K562 (cell line): ENCODE measurements at regions not wholly inside any gene's neighbourhood (a gene's known extent, or its start where the extent isn't known, plus 50 kb on each side); places are given as distances from the start of the nearest gene placed in this dataset.
A peak's percentile ranks its signal among the peaks of the same experiment; 100 is the strongest.

ENCODE experiments used
- ATAC-seq: fragments of 200-7000 bp; cut with Tn5 transposase; 3 replicates; pipeline ENCODE4 v1.9.1; 2020; ENCODE audit warnings: moderate library complexity
- BruUV-seq: library from RNA; stranded (reverse); fragments of 400-500 nt; replicated peaks from 2 replicates; lab custom pipeline; 2021; lab: Mats Ljungman, UMichigan
- CTCF ChIA-PET: fragments of 300-600 bp; formaldehyde crosslinking; extraction: SDS; loops from one replicate; lab custom pipeline; 2021; ENCODE audit warnings: low intra/inter-chr PET ratio; lab: Yijun Ruan, JAX
- POLR2A ChIA-PET: fragments of 300-600, 350-650 bp; sonication (Branson Sonifier 250); formaldehyde crosslinking; extraction: SDS; loops from one replicate; lab custom pipeline; 2021; ENCODE audit warnings: antibody characterized with exemption, inconsistent platforms; lab: Yijun Ruan, JAX
- DNase-seq, 4 experiments: peaks; one replicate each; pipeline versions ENCODE4 v3.0.0 to v3.0.0-alpha.2; 2011 to 2018; ENCODE audit warnings: low spot score in 3 of 4, mixed read lengths in 3 of 4; ENCODE audit errors: extremely low read depth in 1 of 4
- FAIRE-seq: peaks from 2 replicates; lab custom pipeline; 2011; peaks lifted over from hg19 to GRCh38; lab: Jason Lieb, UNC
- H2AFZ ChIP-seq: 2 replicates; pipeline ENCODE4 v1.6.0; 2011; ENCODE audit warnings: low read depth, low read length, control low read depth, inconsistent platforms
- H3K27ac ChIP-seq: fragments of 200-600 bp; 3 replicates; pipeline ENCODE4 v1.8.0; 2011; ENCODE audit warnings: low read depth, mild to moderate bottlenecking, control low read depth, inconsistent platforms, low read length, moderate library complexity, mixed read lengths; ENCODE audit errors: extremely low read depth
- H3K27me3 ChIP-seq, 2 experiments: fragments of 300-600 bp in 1 of 2; 2 replicates in 1 of 2; 3 replicates in 1 of 2; pipeline versions ENCODE4 v1.6.0 to v1.8.0; 2011; ENCODE audit warnings: inconsistent platforms in 2 of 2, low read length in 2 of 2, mild to moderate bottlenecking in 1 of 2, mixed read lengths in 1 of 2, moderate library complexity in 1 of 2; ENCODE audit not compliant: control insufficient read depth in 2 of 2, insufficient read depth in 2 of 2
- H3K36me3 ChIP-seq: fragments of 300-600 bp; 3 replicates; pipeline ENCODE4 v1.8.0; 2011; ENCODE audit warnings: mild to moderate bottlenecking, low read length, inconsistent platforms; ENCODE audit not compliant: control insufficient read depth, insufficient read depth
- H3K4me1 ChIP-seq, 2 experiments: fragments of 200-600 bp in 1 of 2; replicated peaks in 1 of 2; 2 replicates in 1 of 2; 3 replicates in 1 of 2; pipeline versions ENCODE4 v1.5.1 to v1.8.0; 2011; ENCODE audit warnings: inconsistent platforms in 2 of 2, low read length in 2 of 2, mild to moderate bottlenecking in 1 of 2, mixed read lengths in 1 of 2, moderate library complexity in 1 of 2; ENCODE audit not compliant: control insufficient read depth in 2 of 2, insufficient read depth in 2 of 2
- H3K4me2 ChIP-seq: 2 replicates; pipeline ENCODE4 v1.6.1; 2011; ENCODE audit warnings: low read length, control low read depth, inconsistent platforms, mixed read lengths; ENCODE audit not compliant: insufficient read depth
- H3K4me3 ChIP-seq: fragments of 200-600 bp; sonication (generic), shearing (Covaris generic); 2 replicates; pipeline ENCODE4 v1.5.1; 2016; ENCODE audit warnings: control low read depth, inconsistent platforms
- H3K79me2 ChIP-seq: fragments of 200-600 bp; 3 replicates; pipeline ENCODE4 v1.8.0; 2011; ENCODE audit warnings: low read length, inconsistent platforms; ENCODE audit not compliant: control insufficient read depth, insufficient read depth
- H3K9ac ChIP-seq, 2 experiments: 2 replicates each; pipeline versions ENCODE4 v1.6.0 to v1.6.1; 2011; ENCODE audit warnings: low read depth in 2 of 2, low read length in 2 of 2, control low read depth in 1 of 2, inconsistent platforms in 1 of 2, mild to moderate bottlenecking in 1 of 2, mixed read lengths in 1 of 2; ENCODE audit not compliant: insufficient read depth in 1 of 2
- H3K9me1 ChIP-seq: one replicate; pipeline ENCODE4 v1.6.0; 2011; ENCODE audit warnings: inconsistent platforms, mild to moderate bottlenecking, low read length, moderate library complexity; ENCODE audit not compliant: control insufficient read depth, insufficient read depth
- H3K9me3 ChIP-seq: replicated peaks from 2 replicates; pipeline ENCODE4 v1.5.1; 2011; ENCODE audit warnings: low read depth, low read length, inconsistent platforms; ENCODE audit not compliant: control insufficient read depth, insufficient read depth
- H4K20me1 ChIP-seq: replicated peaks from 2 replicates; pipeline ENCODE4 v1.6.1; 2011; ENCODE audit warnings: low read length, inconsistent platforms, mixed read lengths; ENCODE audit not compliant: control insufficient read depth, insufficient read depth
- C11orf30 ChIP-seq: fragments of 450-650 bp; IDR thresholded peaks from 2 replicates; pipeline ENCODE4 v1.6.1; 2016; ENCODE audit warnings: low read depth, mild to moderate bottlenecking
- CHCHD3 ChIP-seq: fragments of 250-450 bp; sonication (Bioruptor Pico); IDR thresholded peaks from 2 replicates; pipeline ENCODE4 v2.1.2; 2022; ENCODE audit warnings: mild to moderate bottlenecking
- CTCF ChIP-seq, 3 experiments: IDR thresholded peaks in 2 of 3; conservative IDR thresholded peaks in 1 of 3; 2 replicates each; pipeline ENCODE4 v1.5.1; 2011 to 2012; ENCODE audit warnings: low read length in 3 of 3, mild to moderate bottlenecking in 3 of 3, control low read depth in 2 of 3, improper control_type of control experiment in 1 of 3, inconsistent platforms in 1 of 3, low read depth in 1 of 3, mixed read lengths in 1 of 3, moderate library complexity in 1 of 3; ENCODE audit not compliant: insufficient read depth in 2 of 3
- MAFF ChIP-seq: IDR thresholded peaks from 2 replicates; pipeline ENCODE4 v1.6.1; 2012; ENCODE audit warnings: low read length, improper control_type of control experiment
- MAFG ChIP-seq: fragments of 450-650 bp; conservative IDR thresholded peaks from 2 replicates; pipeline ENCODE4 v1.6.1; 2016; ENCODE audit warnings: missing genetic modification characterization, missing compliant biosample characterization
- MAFK ChIP-seq: IDR thresholded peaks from 2 replicates; pipeline ENCODE4 v1.6.1; 2011; ENCODE audit warnings: low read length, improper control_type of control experiment
- MEF2D ChIP-seq: conservative IDR thresholded peaks from 2 replicates; pipeline ENCODE4 v1.6.1; 2016; ENCODE audit warnings: low read depth, missing genetic modification characterization, missing compliant biosample characterization
- RAD21 ChIP-seq, 2 experiments: fragments of 250-450 bp in 1 of 2; fragments of 450-650 bp in 1 of 2; sonication (Bioruptor Pico) in 1 of 2; formaldehyde crosslinking in 1 of 2; IDR thresholded peaks in 1 of 2; conservative IDR thresholded peaks in 1 of 2; 2 replicates each; pipeline versions ENCODE4 v1.4.0 to v1.8.0; 2020 to 2022; ENCODE audit warnings: mild to moderate bottlenecking in 2 of 2, moderate library complexity in 1 of 2
- SMARCA5 ChIP-seq: fragments of 450-650 bp; IDR thresholded peaks from 2 replicates; pipeline ENCODE4 v1.6.1; 2016
- ZNF316 ChIP-seq: fragments of 450-650 bp; IDR thresholded peaks from 2 replicates; pipeline ENCODE4 v1.6.1; 2016
- ZNF445 ChIP-seq: fragments of 250-450 bp; sonication (Bioruptor Pico); IDR thresholded peaks from 2 replicates; pipeline ENCODE4 v1.4.0; 2020; ENCODE audit warnings: low read depth, mild to moderate bottlenecking, moderate library complexity
- ZSCAN29 ChIP-seq: fragments of 450-650 bp; IDR thresholded peaks from 2 replicates; pipeline ENCODE4 v1.6.1; 2017
- WGBS: fragments of 100-300 bp; shearing (Covaris generic); methylation state at CpG from one replicate; pipeline ENCODE4 v1.1.6; 2016; ENCODE audit warnings: low coverage, mixed read lengths; ENCODE audit not compliant: insufficient coverage; ENCODE audit errors: missing lambda C conversion rate; 5-methylcytosine and 5-hydroxymethylcytosine counted together
- in situ Hi-C: fragments of 300-500 bp; cut with MboI; formaldehyde crosslinking; loops from 4 replicates; pipeline ENCODE4 v1.15.0; 2018; ENCODE audit warnings: inconsistent platforms, mixed read lengths
- intact Hi-C: fragments of 100-400 bp; cut with micrococcal nuclease; formaldehyde crosslinking; loops from 2 replicates; pipeline ENCODE4 v1.14.2; 2022

GRCh38 chr7:132685277-132685676, 109.0 kb upstream of the PLXNA4 start:
- Histone ChIP-seq H3K27me3 (peaks cover 22 to 51% of the 10 kb centered on the region in 2 experiments; a peak in 4 of 5 replicates), H3K9me3 (no peaks in the 10 kb centered on the region), H3K36me3 (no peaks in the 10 kb centered on the region), H3K9ac (no peak overlapping the region), H4K20me1 (no peaks in the 10 kb centered on the region), H2AFZ (no peak overlapping the region), H3K4me2 (no peak overlapping the region), H3K79me2 (no peaks in the 10 kb centered on the region), H3K4me1 (no peaks in the 10 kb centered on the region), H3K9me1 (no peaks in the 10 kb centered on the region), H3K4me3 (no peak overlapping the region), H3K27ac (no peak overlapping the region)
- intact Hi-C loops = no loop called here
- DNase-seq (no peak), ATAC-seq (no peak), FAIRE-seq (no peak)
- BruUV-seq = no TSS peak
- ChIA-PET POLR2A (interaction anchor here (0.6 kb wide), 1 partner anchor 1672 kb away, joined by 3 read pairs; no protein-coding TSS in a partner anchor), CTCF (no interaction called here)
- in situ Hi-C loops = no loop called here
- TF ChIP-seq CHCHD3 (CRISPR knock-in tag) = no peak
- 0% methylated on average over 2 of the region's 2 CpGs for WGBS

GRCh38 chr7:132683896-132684690, 107.8 kb upstream of the PLXNA4 start:
- no peaks in the 10 kb centered on the region for H3K9me1 ChIP-seq
- TF ChIP-seq MAFF (peak; percentile 41; the same call in 1 of the 2 replicates), C11orf30 (peak; percentile 41; the same call in 1 of the 2 replicates), ZNF445 (CRISPR knock-in tag) (no peak), MEF2D (no peak), CTCF (IDR thresholded peaks at IDR 0.05 in 2 of 3, conservative IDR thresholded peaks at IDR 0.05 in 1 of 3; ENCODE audit: insufficient read depth in 2 of 3, low read depth in 1 of 3, low read length in 3 of 3) (peak in 1 of 3 experiments; percentile 15; a peak in 1 of 6 replicates), MAFK (0 out of 2 replicates have a peak, but pooled peaks have one; percentile 19), ZSCAN29 (no peak), MAFG (tag) (peak; percentile 42; the same call in 1 of the 2 replicates), SMARCA5 (no peak), RAD21 (CRISPR knock-in tag; conservative IDR thresholded peaks at IDR 0.05 in 1 of 2, IDR thresholded peaks at IDR 0.05 in 1 of 2) (peak in 1 of 2 experiments; percentile 31; a peak in 1 of 4 replicates), ZNF316 (peak; percentile 61; the same call in 1 of the 2 replicates)
- no peak overlapping the region for H3K9ac ChIP-seq
- in situ Hi-C loops = no loop called here
- H3K4me1 ChIP-seq = no peaks in the 10 kb centered on the region
- H3K4me3 ChIP-seq = no peak overlapping the region
- ATAC-seq (no peak), DNase-seq (no peak), FAIRE-seq (no peak)
- under 1% methylated on average over 12 of the region's 12 CpGs for WGBS
- no peaks in the 10 kb centered on the region for H3K9me3 ChIP-seq
- no peak overlapping the region for H2AFZ ChIP-seq
- BruUV-seq = no TSS peak
- H4K20me1 ChIP-seq = no peaks in the 10 kb centered on the region
- intact Hi-C loops = no loop called here
- peaks cover 21 to 47% of the 10 kb centered on the region in 2 experiments; a peak in 4 of 5 replicates for H3K27me3 ChIP-seq
- H3K79me2 ChIP-seq = no peaks in the 10 kb centered on the region
- CTCF ChIA-PET = no interaction called here
- H3K36me3 ChIP-seq = no peaks in the 10 kb centered on the region
- no peak overlapping the region for H3K4me2 ChIP-seq
- no peak overlapping the region for H3K27ac ChIP-seq
- POLR2A ChIA-PET = no interaction called here
